ENCODE measurements at regions not wholly inside any gene's neighbourhood (a gene's known extent, or its start where the extent isn't known, plus 50 kb on each side); places are given as distances from the start of the nearest gene placed in this dataset.

DNA sequence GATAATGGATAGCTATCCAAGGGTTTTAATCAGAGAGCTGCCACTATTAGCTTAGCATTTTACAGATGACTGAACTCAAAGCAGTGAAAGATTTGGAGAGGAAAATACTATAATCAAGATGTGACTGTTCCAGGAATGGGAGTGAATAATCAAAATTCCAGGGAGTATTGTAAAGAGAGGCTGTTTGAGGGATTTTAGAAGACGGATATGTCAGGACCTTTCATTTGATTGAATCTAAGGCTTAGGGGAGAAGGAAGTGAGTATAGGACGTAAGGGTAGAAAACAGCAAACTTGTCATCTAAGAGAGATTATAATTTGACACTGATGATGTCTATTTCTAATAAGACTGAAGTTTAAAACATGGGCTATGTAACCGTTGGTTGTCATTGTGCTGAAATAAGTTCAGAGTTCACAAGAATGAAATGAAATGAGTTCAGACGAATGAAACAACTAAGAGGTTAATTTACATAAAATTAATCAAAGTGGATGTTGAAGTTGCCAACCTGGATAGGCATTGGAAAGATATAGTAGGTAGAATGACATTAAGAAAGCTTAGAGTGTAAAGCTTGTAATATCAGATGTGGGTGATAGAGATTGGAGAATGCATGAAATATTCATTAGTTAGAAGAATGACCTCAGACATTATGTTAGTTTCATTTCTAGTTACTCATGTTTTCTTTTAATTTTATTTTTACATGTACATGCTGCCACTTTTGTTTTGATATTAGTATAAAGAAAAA, 842.8 kb downstream of the SI start:
- Histone ChIP-seq H3K36me3 (ENCODE audit: insufficient read depth, low read length) (no peaks in the 10 kb centered on the region), H3K4me1 (ENCODE audit: insufficient read depth, low read length) (peaks cover 4% of the 10 kb centered on the region; the same call in 1 of the 2 replicates)

DNA sequence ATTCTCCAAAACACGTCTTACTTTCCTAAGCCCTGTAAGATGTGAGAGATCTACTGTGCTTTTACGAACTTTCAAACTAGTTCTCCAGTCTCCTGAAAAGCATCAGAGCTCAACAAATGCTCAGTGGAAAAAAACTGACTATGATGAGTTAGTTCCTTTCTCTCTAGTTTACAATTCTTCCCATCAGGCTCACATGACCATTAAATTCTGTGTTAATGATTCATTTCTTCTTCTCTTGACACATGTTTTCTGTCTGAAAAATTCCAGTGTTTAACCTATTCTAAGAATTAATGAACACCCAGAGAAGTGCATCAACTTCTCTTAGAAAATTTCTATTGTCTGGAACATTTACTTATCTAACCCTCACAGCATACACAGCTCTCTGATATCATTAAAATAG, 844.3 kb downstream of the SI start:
- Histone ChIP-seq H3K9ac (ENCODE audit: low read depth, low read length) (no peak overlapping the region), H3K4me1 (ENCODE audit: insufficient read depth, low read length) (peaks cover 4% of the 10 kb centered on the region; the same call in 1 of the 2 replicates), H3K36me3 (ENCODE audit: insufficient read depth, low read length) (no peaks in the 10 kb centered on the region), H3K9me3 (ENCODE audit: control insufficient read depth, insufficient read depth, low read length) (no peaks in the 10 kb centered on the region)

More for the DNA sequence above, 842.8 kb downstream of the SI start:
- Histone ChIP-seq H3K9me3 (ENCODE audit: control insufficient read depth, insufficient read depth, low read length) (no peaks in the 10 kb centered on the region), H3K9ac (ENCODE audit: low read depth, low read length) (no peak overlapping the region)

DNA sequence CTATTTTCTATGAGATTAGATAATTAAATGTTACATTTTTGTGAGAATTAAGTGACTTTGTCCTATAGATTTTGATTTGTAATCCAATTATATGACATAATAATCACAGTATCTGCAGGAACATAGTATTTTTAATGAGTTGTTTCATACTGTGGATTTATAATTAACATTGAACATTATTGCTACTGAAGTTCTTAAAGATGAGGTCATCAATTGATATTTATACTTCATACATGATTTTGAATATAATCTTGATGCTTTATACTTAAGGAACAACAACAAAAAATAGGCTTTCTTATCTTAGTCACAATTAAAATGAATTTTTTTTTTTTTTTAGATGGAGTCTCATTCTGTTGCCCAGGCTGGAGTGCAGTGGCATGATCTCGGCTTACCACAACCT, 846.6 kb downstream of the SI start:
- H3K9me3 ChIP-seq (ENCODE audit: control insufficient read depth, insufficient read depth, low read length), result no peaks in the 10 kb centered on the region
- no peaks in the 10 kb centered on the region for H3K4me1 ChIP-seq (ENCODE audit: insufficient read depth, low read length)
- no peaks in the 10 kb centered on the region for H3K36me3 ChIP-seq (ENCODE audit: insufficient read depth, low read length)
- H3K9ac ChIP-seq (ENCODE audit: low read depth, low read length), result no peak overlapping the region

DNA sequence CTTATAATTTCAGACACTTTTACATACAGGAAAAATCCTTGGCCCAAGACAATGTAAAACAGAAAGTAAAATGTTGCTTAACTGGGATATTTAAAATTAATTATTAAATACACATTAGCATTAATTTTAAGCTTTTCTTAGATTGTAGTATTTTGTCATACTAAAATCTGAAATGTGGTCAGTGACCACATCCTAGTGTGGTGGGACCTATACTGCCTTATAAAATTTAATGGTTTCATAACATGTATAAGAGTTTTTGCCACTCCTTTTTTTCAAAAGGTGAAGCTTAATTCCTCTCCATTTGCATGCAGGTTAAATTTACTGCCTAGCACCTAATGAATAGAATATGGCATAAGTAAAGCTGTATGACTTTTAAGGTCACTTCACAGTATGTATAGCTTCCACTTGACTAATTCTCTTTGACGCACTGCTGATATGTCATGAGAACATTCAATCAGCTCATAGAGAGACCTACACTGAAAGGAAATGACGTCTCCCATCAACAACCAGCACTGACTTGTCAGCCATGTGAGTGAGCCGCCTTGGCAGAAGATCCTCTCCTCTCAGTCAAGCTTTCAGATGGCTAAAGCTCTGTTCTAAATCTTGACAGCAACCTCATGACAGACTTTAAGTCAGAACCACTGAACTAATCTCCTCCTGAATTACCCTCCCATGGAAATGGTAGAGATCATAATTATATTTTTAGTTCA, 847.8 kb downstream of the SI start:
- no peaks in the 10 kb centered on the region for H3K36me3 ChIP-seq (ENCODE audit: insufficient read depth, low read length)
- no peaks in the 10 kb centered on the region for H3K4me1 ChIP-seq (ENCODE audit: insufficient read depth, low read length)
- no peaks in the 10 kb centered on the region for H3K9me3 ChIP-seq (ENCODE audit: control insufficient read depth, insufficient read depth, low read length)
- H3K9ac ChIP-seq (ENCODE audit: low read depth, low read length), result no peak overlapping the region

DNA sequence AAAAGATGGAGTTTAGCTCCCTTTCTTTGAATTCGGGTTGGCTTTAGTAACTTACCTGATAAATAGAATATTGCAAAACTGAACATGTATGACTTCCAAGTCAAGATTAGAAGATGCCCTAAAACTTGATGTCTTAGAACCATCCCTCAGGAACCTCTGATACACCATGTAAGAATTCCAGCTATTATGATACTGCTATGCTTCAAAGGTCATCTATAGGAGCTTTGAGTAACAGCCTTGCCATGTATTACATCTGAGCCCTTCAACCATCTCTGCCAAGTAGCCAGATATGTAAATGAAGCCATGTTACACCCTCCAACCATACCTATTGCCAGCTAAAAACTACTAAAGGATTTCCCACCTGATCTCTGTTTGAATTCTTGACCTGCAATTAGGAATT, 854.2 kb downstream of the SI start:
- peaks cover 5% of the 10 kb centered on the region for H3K9me3 ChIP-seq (ENCODE audit: control insufficient read depth, insufficient read depth, low read length)
- no peaks in the 10 kb centered on the region; the same call in 1 of the 2 replicates for H3K36me3 ChIP-seq (ENCODE audit: insufficient read depth, low read length)
- no peak overlapping the region for H3K9ac ChIP-seq (ENCODE audit: low read depth, low read length)
- H3K4me1 ChIP-seq (ENCODE audit: insufficient read depth, low read length), result no peaks in the 10 kb centered on the region

DNA sequence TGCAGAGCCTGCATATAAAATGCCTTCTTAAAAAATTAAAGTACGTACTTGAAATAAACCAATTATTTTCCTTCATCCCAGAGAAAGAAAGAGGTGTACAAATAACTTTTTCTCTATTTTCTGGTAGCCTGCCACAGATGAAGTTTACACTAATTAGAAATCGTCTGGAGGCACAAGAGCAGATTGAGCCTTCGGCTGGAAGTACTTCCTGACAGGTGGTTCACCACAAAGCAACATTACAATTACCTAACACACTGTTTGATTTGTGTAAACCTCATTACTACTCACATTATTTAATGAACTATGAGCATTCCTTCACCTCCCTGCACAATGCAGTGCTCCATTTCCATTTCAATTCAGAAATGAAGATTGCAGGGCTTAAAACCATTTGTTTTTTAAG, 856.1 kb downstream of the SI start:
- Histone ChIP-seq H3K9me3 (ENCODE audit: control insufficient read depth, insufficient read depth, low read length) (peaks cover 8% of the 10 kb centered on the region), H3K9ac (ENCODE audit: low read depth, low read length) (no peak overlapping the region), H3K4me1 (ENCODE audit: insufficient read depth, low read length) (no peaks in the 10 kb centered on the region), H3K36me3 (ENCODE audit: insufficient read depth, low read length) (no peaks in the 10 kb centered on the region; the same call in 1 of the 2 replicates)

DNA sequence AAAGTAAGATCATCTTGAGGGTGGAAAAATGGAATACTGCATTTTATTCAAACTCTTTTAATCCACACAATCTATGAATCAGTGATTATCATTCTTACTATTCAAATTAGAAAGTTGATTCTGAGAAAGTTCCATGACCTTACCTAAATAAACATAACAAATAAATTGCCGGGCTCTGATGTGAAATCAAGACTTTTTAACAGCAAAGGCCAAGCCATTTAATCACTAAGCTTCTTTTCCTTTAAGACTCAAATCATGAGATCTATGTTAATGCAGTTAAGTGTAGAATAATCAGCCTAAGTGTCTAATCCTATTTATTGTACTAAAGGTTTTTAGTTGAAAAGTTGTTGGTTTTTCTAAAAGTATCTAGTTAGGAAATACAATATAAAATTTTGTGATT, 857.0 kb downstream of the SI start:
- H3K4me1 ChIP-seq (ENCODE audit: insufficient read depth, low read length), result no peaks in the 10 kb centered on the region
- H3K9ac ChIP-seq (ENCODE audit: low read depth, low read length), result no peak overlapping the region
- peaks cover 8% of the 10 kb centered on the region for H3K9me3 ChIP-seq (ENCODE audit: control insufficient read depth, insufficient read depth, low read length)
- H3K36me3 ChIP-seq (ENCODE audit: insufficient read depth, low read length), result no peaks in the 10 kb centered on the region; the same call in 1 of the 2 replicates

DNA sequence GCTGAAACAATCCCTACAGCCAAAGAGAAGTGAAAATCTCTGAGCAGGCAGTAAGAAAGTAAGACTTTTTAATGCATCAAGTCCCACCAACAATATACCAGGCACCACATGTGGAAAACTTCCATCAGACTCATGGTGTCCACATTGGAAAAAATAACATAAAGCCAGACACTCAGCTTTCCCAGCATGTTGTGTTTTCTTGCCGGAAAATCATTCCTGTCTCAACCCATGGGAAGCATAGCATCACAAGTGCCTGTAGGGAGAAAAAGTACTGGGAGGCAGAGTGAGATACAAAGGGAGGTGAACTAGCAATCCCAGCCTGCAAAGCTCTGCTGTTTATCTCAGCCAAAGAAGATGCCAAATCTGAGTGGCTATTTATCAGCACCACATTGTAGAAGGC, 868.9 kb downstream of the SI start:
- Histone ChIP-seq H3K36me3 (ENCODE audit: insufficient read depth, low read length) (no peaks in the 10 kb centered on the region), H3K4me1 (ENCODE audit: insufficient read depth, low read length) (no peaks in the 10 kb centered on the region), H3K9me3 (ENCODE audit: control insufficient read depth, insufficient read depth, low read length) (no peaks in the 10 kb centered on the region)

DNA sequence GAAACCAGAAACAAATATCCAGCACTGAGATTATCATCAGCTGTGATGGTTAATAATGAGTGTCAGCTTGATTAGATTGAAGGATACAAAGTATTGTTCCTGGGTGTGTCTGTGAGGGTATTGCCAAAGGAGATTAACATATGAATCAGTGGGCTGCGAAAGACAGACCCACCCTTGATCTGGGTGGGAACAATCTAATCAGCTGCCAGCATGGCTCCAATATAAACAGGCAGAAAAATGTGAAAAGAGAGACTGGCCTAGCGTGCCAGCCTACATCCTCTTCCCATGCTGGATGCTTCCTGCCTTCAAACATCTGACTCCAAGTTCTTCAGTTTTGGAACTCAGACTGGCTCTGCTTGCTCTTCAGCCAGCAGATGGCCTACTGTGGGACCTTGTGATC, 869.5 kb downstream of the SI start:
- H3K4me1 ChIP-seq (ENCODE audit: insufficient read depth, low read length), result no peaks in the 10 kb centered on the region
- no peaks in the 10 kb centered on the region for H3K9me3 ChIP-seq (ENCODE audit: control insufficient read depth, insufficient read depth, low read length)
- no peaks in the 10 kb centered on the region for H3K36me3 ChIP-seq (ENCODE audit: insufficient read depth, low read length)

More for the DNA sequence above, 868.9 kb downstream of the SI start:
- H3K9ac ChIP-seq (ENCODE audit: low read depth, low read length), result no peak overlapping the region

DNA sequence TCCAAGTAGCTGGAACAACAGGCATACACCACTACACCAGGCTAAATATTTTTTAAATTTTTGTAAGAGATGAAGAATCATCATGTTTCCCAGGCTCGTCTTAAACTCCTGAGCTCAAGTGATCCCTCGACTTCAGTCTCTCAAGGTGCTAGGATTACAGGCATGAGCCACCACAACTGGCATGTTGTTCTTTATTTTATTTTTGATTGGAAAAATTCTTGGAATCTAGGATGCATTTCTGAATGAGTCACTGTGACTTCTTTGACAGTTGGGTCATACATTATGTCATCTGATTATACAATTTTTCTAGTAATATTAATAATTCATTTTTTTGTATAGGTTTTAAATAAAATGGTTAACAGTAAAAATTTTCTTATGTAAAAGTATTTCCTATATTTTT, 870.2 kb downstream of the SI start:
- no peaks in the 10 kb centered on the region for H3K4me1 ChIP-seq (ENCODE audit: insufficient read depth, low read length)
- no peaks in the 10 kb centered on the region for H3K9me3 ChIP-seq (ENCODE audit: control insufficient read depth, insufficient read depth, low read length)
- no peaks in the 10 kb centered on the region for H3K36me3 ChIP-seq (ENCODE audit: insufficient read depth, low read length)
- H3K9ac ChIP-seq (ENCODE audit: low read depth, low read length), result no peak overlapping the region

More for the DNA sequence above, 869.5 kb downstream of the SI start:
- no peak overlapping the region for H3K9ac ChIP-seq (ENCODE audit: low read depth, low read length)

DNA sequence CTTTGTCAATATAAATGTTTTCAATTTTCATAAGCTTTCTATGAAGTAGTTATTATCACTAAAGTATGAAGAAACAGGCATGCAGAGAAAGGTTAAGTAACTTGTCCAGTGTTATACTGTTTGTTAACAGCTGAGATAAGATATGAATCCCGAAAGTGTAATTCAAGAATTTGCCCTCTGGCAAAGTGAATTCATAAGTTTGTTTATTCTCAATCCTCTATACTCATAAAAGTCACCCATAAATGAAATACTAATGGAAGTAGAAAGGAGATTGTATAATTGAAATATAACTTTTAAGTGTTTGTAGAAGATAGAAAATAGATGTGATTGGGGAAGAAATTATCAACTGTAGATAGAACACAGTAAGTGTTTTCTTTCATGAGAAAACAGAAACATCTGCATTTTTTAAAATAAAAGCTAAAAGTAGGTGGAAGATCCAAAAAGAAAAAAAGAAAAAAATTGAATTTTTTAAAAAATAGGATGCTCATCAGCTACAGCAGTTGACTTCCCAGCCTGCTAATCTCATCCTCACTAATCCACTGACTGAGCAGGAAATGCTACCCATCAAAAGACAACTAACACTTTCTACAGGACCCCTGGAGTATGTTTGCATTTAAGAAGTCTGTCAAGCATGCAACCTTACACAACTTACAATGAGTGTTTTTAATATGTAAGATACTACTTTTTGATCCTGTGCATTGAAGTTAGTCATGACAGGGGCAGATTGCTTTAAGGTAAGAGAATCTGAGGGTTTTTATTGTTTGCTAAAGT, 878.1 kb downstream of the SI start:
- Histone ChIP-seq H3K4me1 (ENCODE audit: insufficient read depth, low read length) (no peaks in the 10 kb centered on the region), H3K9me3 (ENCODE audit: control insufficient read depth, insufficient read depth, low read length) (no peaks in the 10 kb centered on the region; the same call in 1 of the 2 replicates)

DNA sequence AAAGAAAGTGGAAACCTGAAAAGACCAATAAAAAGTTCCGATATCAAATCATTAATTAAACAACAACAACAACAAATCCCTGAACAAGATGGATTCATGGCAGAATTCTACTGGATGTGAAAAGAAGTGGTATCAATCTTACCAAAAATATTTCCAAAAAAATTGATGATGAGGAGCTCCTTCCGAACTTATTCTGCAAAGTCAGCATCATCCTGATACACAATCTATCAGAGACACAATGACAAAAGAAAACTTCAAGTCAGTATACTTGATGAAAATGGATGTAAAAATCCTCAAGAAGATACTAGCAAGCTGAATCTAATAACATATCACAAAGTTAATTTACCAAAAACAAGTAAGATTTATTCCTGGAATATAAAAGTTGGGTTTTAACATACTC, 881.8 kb downstream of the SI start:
- no peaks in the 10 kb centered on the region; the same call in 1 of the 2 replicates for H3K9me3 ChIP-seq (ENCODE audit: control insufficient read depth, insufficient read depth, low read length)
- H3K4me1 ChIP-seq (ENCODE audit: insufficient read depth, low read length), result no peaks in the 10 kb centered on the region; the same call in 1 of the 2 replicates
- H3K9ac ChIP-seq (ENCODE audit: low read depth, low read length), result no peak overlapping the region
- no peaks in the 10 kb centered on the region for H3K36me3 ChIP-seq (ENCODE audit: insufficient read depth, low read length)

More for the DNA sequence above, 878.1 kb downstream of the SI start:
- Histone ChIP-seq H3K36me3 (ENCODE audit: insufficient read depth, low read length) (no peaks in the 10 kb centered on the region), H3K9ac (ENCODE audit: low read depth, low read length) (no peak overlapping the region)

DNA sequence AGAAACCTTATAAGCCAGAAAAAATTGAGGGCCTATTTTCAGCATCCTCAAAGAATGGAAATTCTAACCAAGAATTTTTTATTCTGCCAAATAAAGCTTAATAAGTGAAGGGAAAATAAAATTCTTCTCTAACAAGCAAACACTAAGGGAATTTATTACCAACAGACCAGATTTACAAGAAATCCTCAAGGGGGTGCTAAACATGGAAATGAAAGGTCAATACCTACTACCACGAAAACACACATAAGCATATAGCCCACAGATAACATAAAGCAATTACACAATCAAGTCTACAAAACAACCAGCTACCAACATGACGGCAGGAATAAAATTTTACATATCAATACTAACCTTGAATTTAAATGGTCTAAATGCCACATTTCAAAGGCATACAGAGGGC, 883.5 kb downstream of the SI start:
- Histone ChIP-seq H3K36me3 (ENCODE audit: insufficient read depth, low read length) (no peaks in the 10 kb centered on the region), H3K4me1 (ENCODE audit: insufficient read depth, low read length) (no peaks in the 10 kb centered on the region; the same call in 1 of the 2 replicates), H3K9me3 (ENCODE audit: control insufficient read depth, insufficient read depth, low read length) (no peaks in the 10 kb centered on the region; the same call in 1 of the 2 replicates), H3K9ac (ENCODE audit: low read depth, low read length) (no peak overlapping the region)

DNA sequence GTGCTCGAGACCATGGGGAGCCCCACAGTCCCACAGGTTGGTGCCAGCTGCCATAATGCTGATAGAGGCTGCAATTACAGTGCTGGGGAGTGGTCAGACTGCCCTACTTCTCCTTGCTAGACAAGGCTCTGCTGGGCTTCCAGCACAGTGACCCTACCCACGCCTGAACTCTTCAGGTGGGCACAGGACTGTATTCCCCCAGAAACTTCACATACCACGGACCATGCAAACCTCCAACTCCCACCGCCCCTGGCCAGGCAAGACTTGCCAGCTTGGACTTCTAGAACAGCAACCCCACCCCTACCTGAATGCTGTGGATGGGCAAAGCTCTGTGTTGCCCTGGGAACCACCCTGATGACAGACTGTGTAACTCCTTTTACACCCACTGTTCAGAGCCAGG, 885.3 kb downstream of the SI start:
- no peak overlapping the region for H3K9ac ChIP-seq (ENCODE audit: low read depth, low read length)
- H3K9me3 ChIP-seq (ENCODE audit: control insufficient read depth, insufficient read depth, low read length), result no peaks in the 10 kb centered on the region; the same call in 1 of the 2 replicates
- H3K4me1 ChIP-seq (ENCODE audit: insufficient read depth, low read length), result no peaks in the 10 kb centered on the region; the same call in 1 of the 2 replicates
- no peaks in the 10 kb centered on the region for H3K36me3 ChIP-seq (ENCODE audit: insufficient read depth, low read length)
